ENCODE measurements at regions not wholly inside any gene's neighbourhood (a gene's known extent, or its start where the extent isn't known, plus 50 kb on each side); places are given as distances from the start of the nearest gene placed in this dataset.

- no peak for TF ChIP-seq CTCF (IDR thresholded peaks at IDR 0.05; ENCODE audit: insufficient read depth, low read depth, low read length)
- DNase-seq (ENCODE audit: low read depth): no peak
- POLR2A ChIA-PET: no interaction called here
- H3K36me3 ChIP-seq (ENCODE audit: control insufficient read depth, insufficient read depth, low read length): no peaks in the 10 kb centered on the region
- no peaks in the 10 kb centered on the region for H3K27me3 ChIP-seq (ENCODE audit: control insufficient read depth, insufficient read depth, low read length)
- no peak overlapping the region for H3K4me3 ChIP-seq (ENCODE audit: low read depth, low read length)
- CTCF ChIA-PET: interaction anchor here (0.7 to 1.2 kb wide), 2 partner anchors 9 to 15 kb away, joined by 3 read pairs; no protein-coding TSS in a partner anchor
Observed at GRCh38 chr4:55758570-55758969, 61.0 kb upstream of the EXOC1L start.

- ChIA-PET CTCF (no interaction called here), POLR2A (no interaction called here)
- DNase-seq (ENCODE audit: low read depth): no peak
- H3K4me3 ChIP-seq (ENCODE audit: low read depth, low read length): no peak overlapping the region
- no peak for TF ChIP-seq CTCF (IDR thresholded peaks at IDR 0.05; ENCODE audit: insufficient read depth, low read depth, low read length)
- H3K36me3 ChIP-seq (ENCODE audit: control insufficient read depth, insufficient read depth, low read length): no peaks in the 10 kb centered on the region
- H3K27me3 ChIP-seq (ENCODE audit: control insufficient read depth, insufficient read depth, low read length): no peaks in the 10 kb centered on the region; the same call in 1 of the 2 replicates
Observed at GRCh38 chr4:55762819-55763218, 56.8 kb upstream of the EXOC1L start.

GRCh38 chr4:55763996-55764395 is 55.6 kb upstream of the EXOC1L start:
- Histone ChIP-seq H3K27me3 (ENCODE audit: control insufficient read depth, insufficient read depth, low read length) (no peaks in the 10 kb centered on the region; the same call in 1 of the 2 replicates), H3K36me3 (ENCODE audit: control insufficient read depth, insufficient read depth, low read length) (no peaks in the 10 kb centered on the region), H3K4me3 (ENCODE audit: low read depth, low read length) (no peak overlapping the region)
- no peak for DNase-seq (ENCODE audit: low read depth)
- ChIA-PET POLR2A (no interaction called here), CTCF (no interaction called here)
- no peak for TF ChIP-seq CTCF (IDR thresholded peaks at IDR 0.05; ENCODE audit: insufficient read depth, low read depth, low read length)

GRCh38 chr4:55765070-55765469 is 54.5 kb upstream of the EXOC1L start:
- Histone ChIP-seq H3K4me3 (ENCODE audit: low read depth, low read length) (no peak overlapping the region), H3K36me3 (ENCODE audit: control insufficient read depth, insufficient read depth, low read length) (no peaks in the 10 kb centered on the region), H3K27me3 (ENCODE audit: control insufficient read depth, insufficient read depth, low read length) (no peaks in the 10 kb centered on the region; the same call in 1 of the 2 replicates)
- DNase-seq (ENCODE audit: low read depth): no peak
- ChIA-PET POLR2A (no interaction called here), CTCF (interaction anchor here (0.6 kb wide), 1 partner anchor 9 kb away, joined by 3 read pairs; no protein-coding TSS in a partner anchor)
- TF ChIP-seq CTCF (IDR thresholded peaks at IDR 0.05; ENCODE audit: insufficient read depth, low read depth, low read length): no peak

- CTCF ChIA-PET: interaction anchor here (0.9 kb wide), 1 partner anchor 9 kb away, joined by 3 read pairs; no protein-coding TSS in a partner anchor
- POLR2A ChIA-PET: no interaction called here
- Histone ChIP-seq H3K4me3 (ENCODE audit: low read depth, low read length) (no peak overlapping the region), H3K36me3 (ENCODE audit: control insufficient read depth, insufficient read depth, low read length) (no peaks in the 10 kb centered on the region), H3K27me3 (ENCODE audit: control insufficient read depth, insufficient read depth, low read length) (no peaks in the 10 kb centered on the region; the same call in 1 of the 2 replicates)
- no peak for TF ChIP-seq CTCF (IDR thresholded peaks at IDR 0.05; ENCODE audit: insufficient read depth, low read depth, low read length)
- DNase-seq (ENCODE audit: low read depth): no peak
Observed at GRCh38 chr4:55768291-55768690, 51.3 kb upstream of the EXOC1L start.
